HS-27A (cell line): ENCODE measurements at regions not wholly inside any gene's neighbourhood (a gene's known extent, or its start where the extent isn't known, plus 50 kb on each side); places are given as distances from the start of the nearest gene placed in this dataset.

Experiments
- DNase-seq: peaks from one replicate; pipeline ENCODE4 v3.0.0-alpha.2; 2012; ENCODE audit warnings: low read depth, missing footprints

- DNase-seq: no peak
Observed at GRCh38 chr5:53826504-53826903, 266.1 kb downstream of the NDUFS4 start.

- no peak for DNase-seq
Observed at GRCh38 chr5:53827211-53827651, 266.8 kb downstream of the NDUFS4 start.

GRCh38 chr5:53831496-53831895 is 271.1 kb downstream of the NDUFS4 start:
- no peak for DNase-seq
